ENCODE measurements at regions not wholly inside any gene's neighbourhood (a gene's known extent, or its start where the extent isn't known, plus 50 kb on each side); places are given as distances from the start of the nearest gene placed in this dataset.

GRCh38 chr14:98244966-98245569, 1026.9 kb downstream of the BCL11B start:
- TF ChIP-seq CTCF (conservative IDR thresholded peaks at IDR 0.05) (no peak), ZFX (IDR thresholded peaks at IDR 0.05) (no peak)
